Activated T-cell treated with anti-CD3 and anti-CD28 coated beads, Interleukin-2, amount 50 U/mL, for 72 hours (primary cell): ENCODE measurements at regions not wholly inside any gene's neighbourhood (a gene's known extent, or its start where the extent isn't known, plus 50 kb on each side); places are given as distances from the start of the nearest gene placed in this dataset.
"Not testable (repeated sequence)": the region's sequence is repeated elsewhere in the genome, so short reads cannot be mapped to it uniquely, and the experiment has no call there.

ENCODE experiments used
- ATAC-seq, 2 donors: fragments of 150-1000 bp; cut with Tn5 transposase; replicated peaks in 1 of 2; 2 replicates each; pipeline ENCODE4 v1.10.0; 2021; ENCODE audit warnings: moderate library complexity in 2 of 2, mild to moderate bottlenecking in 1 of 2
- DNase-seq, 2 donors: peaks; one replicate each; pipeline ENCODE4 v3.0.0; 2021 to 2022; ENCODE audit warnings: mixed read lengths in 1 of 2
- H3K27ac Mint-ChIP-seq: one replicate; pipeline ENCODE4 v1.8.0; 2022; ENCODE audit warnings: mild to moderate bottlenecking, moderate library complexity, mixed read lengths
- H3K27me3 Mint-ChIP-seq: one replicate; pipeline ENCODE4 v1.8.0; 2022; ENCODE audit warnings: low read depth, mixed read lengths
- H3K36me3 Mint-ChIP-seq, 2 donors: one replicate each; pipeline ENCODE4 v1.8.0; 2022; ENCODE audit warnings: mixed read lengths in 2 of 2, mild to moderate bottlenecking in 1 of 2; ENCODE audit not compliant: insufficient read depth in 2 of 2
- H3K4me1 Mint-ChIP-seq: one replicate; pipeline ENCODE4 v1.8.0; 2022; ENCODE audit warnings: low read depth, mixed read lengths
- H3K4me3 Mint-ChIP-seq, 2 donors: one replicate each; pipeline ENCODE4 v1.8.0; 2022; ENCODE audit warnings: mild to moderate bottlenecking in 2 of 2, mixed read lengths in 2 of 2, moderate library complexity in 2 of 2
- H3K9me3 Mint-ChIP-seq, 2 donors: one replicate each; pipeline ENCODE4 v1.8.0; 2022; ENCODE audit warnings: mixed read lengths in 2 of 2

- Mint-ChIP-seq H3K27ac (no peak overlapping the region), H3K4me1 (no peaks in the 10 kb centered on the region), H3K4me3 (no peak overlapping the region), H3K9me3 (peaks cover 4 to 5% of the 10 kb centered on the region in 2 donors), H3K27me3 (no peaks in the 10 kb centered on the region), H3K36me3 (no peaks in the 10 kb centered on the region)
- ATAC-seq (no peak), DNase-seq (no peak)
Measured at GRCh38 chr19:30830875-30831274, 458.7 kb downstream of the ZNF536 start.

GRCh38 chr19:30825505-30825904 is 453.3 kb downstream of the ZNF536 start:
- not testable (repeated sequence) for H3K4me3 Mint-ChIP-seq, H3K27ac Mint-ChIP-seq, ATAC-seq, H3K4me1 Mint-ChIP-seq, H3K36me3 Mint-ChIP-seq, DNase-seq, H3K27me3 Mint-ChIP-seq, H3K9me3 Mint-ChIP-seq

GRCh38 chr19:30824809-30825208 is 452.6 kb downstream of the ZNF536 start:
- Mint-ChIP-seq H3K4me3 (no peak overlapping the region), H3K9me3 (peaks cover 6 to 8% of the 10 kb centered on the region in 2 donors), H3K4me1 (no peaks in the 10 kb centered on the region), H3K27me3 (no peaks in the 10 kb centered on the region), H3K27ac (no peak overlapping the region), H3K36me3 (no peaks in the 10 kb centered on the region)
- DNase-seq = no peak
- ATAC-seq = no peak

GRCh38 chr19:30817965-30818567 is 445.9 kb downstream of the ZNF536 start:
- H3K27me3 Mint-ChIP-seq = no peaks in the 10 kb centered on the region
- no peak for ATAC-seq

DNA sequence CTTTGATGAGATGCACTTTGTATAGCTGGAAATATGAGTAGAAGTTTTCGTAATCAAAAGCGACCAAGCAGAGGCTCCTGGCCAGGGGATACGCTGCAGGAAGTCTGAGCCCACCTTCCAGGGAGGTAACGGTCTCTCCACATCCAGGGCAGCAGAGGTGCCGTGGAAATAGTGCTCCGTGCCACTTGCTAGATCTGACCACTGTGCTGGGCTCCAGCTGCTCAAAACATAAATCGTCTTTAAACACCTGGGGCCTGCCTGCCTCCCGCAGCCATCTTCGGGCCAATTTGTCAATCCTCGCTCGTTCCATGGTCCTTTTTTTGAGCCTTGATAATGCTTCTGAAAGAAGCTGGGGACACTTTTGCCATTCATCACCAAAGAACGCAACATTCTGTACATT is 445.0 kb downstream of the ZNF536 start:
- H3K27ac Mint-ChIP-seq = no peak overlapping the region
- no peak overlapping the region for H3K4me3 Mint-ChIP-seq
- no peak for DNase-seq
- ATAC-seq = no peak
- H3K36me3 Mint-ChIP-seq = no peaks in the 10 kb centered on the region
- peaks cover 0 to 5% of the 10 kb centered on the region in 2 donors for H3K9me3 Mint-ChIP-seq
- H3K4me1 Mint-ChIP-seq = no peaks in the 10 kb centered on the region
- H3K27me3 Mint-ChIP-seq = no peaks in the 10 kb centered on the region

More at GRCh38 chr19:30817965-30818567, 445.9 kb downstream of the ZNF536 start:
- H3K36me3 Mint-ChIP-seq = no peaks in the 10 kb centered on the region
- DNase-seq = no peak
- H3K4me1 Mint-ChIP-seq = no peaks in the 10 kb centered on the region
- H3K9me3 Mint-ChIP-seq = peaks cover 0 to 5% of the 10 kb centered on the region in 2 donors
- H3K27ac Mint-ChIP-seq = no peak overlapping the region
- H3K4me3 Mint-ChIP-seq = no peak overlapping the region

GRCh38 chr19:30815889-30816580 is 443.9 kb downstream of the ZNF536 start:
- Mint-ChIP-seq H3K27ac (no peak overlapping the region), H3K27me3 (no peaks in the 10 kb centered on the region), H3K36me3 (no peaks in the 10 kb centered on the region), H3K4me1 (no peaks in the 10 kb centered on the region), H3K9me3 (peaks cover 0 to 4% of the 10 kb centered on the region in 2 donors), H3K4me3 (no peak overlapping the region)
- ATAC-seq (no peak), DNase-seq (no peak)

- Mint-ChIP-seq H3K4me3 (no peak overlapping the region), H3K9me3 (peaks cover 0 to 6% of the 10 kb centered on the region in 2 donors), H3K36me3 (no peaks in the 10 kb centered on the region), H3K27ac (no peak overlapping the region), H3K27me3 (no peaks in the 10 kb centered on the region), H3K4me1 (no peaks in the 10 kb centered on the region)
- ATAC-seq (no peak), DNase-seq (no peak)
Measured at GRCh38 chr19:30812099-30812678, 440.0 kb downstream of the ZNF536 start.

DNA sequence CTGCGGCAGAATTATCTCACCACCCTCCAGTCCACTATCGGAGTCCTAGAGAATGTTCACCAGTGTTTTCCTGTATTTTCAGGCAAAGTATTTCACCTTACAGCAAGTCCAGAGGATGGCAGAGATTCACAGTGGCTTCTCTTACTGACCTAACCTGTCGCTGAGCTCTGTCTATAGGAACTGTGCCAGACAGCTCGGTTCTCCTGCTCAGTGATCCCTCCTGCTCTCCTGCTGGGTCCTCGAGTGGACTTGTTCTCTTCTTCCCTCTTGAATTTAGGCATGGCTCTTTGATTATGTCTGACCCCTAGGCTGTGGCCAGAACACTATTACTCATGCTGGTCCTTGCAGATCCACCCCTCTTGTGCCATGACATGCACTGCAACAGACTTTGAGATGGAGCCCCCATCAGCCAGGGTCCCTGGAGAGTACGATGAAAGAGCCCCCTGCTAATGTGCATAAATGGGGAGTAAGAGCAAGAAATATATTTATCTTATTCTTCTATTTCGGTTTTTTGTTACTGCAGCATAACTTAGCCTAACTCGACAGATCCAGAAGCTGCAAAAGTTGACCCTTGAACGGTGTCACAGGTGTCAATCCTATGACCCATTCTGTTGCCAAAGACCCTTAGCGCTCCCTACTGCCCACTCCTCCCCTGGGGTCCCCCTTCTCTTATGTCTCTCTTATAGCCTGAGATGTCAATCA is 439.4 kb downstream of the ZNF536 start:
- Mint-ChIP-seq H3K4me1 (no peaks in the 10 kb centered on the region), H3K9me3 (peaks cover 0 to 6% of the 10 kb centered on the region in 2 donors), H3K36me3 (no peaks in the 10 kb centered on the region), H3K4me3 (no peak overlapping the region), H3K27me3 (no peaks in the 10 kb centered on the region), H3K27ac (no peak overlapping the region)
- ATAC-seq (no peak), DNase-seq (no peak)

- H3K4me1 Mint-ChIP-seq = no peaks in the 10 kb centered on the region
- DNase-seq = no peak
- peaks cover 0 to 6% of the 10 kb centered on the region in 2 donors for H3K9me3 Mint-ChIP-seq
- H3K4me3 Mint-ChIP-seq = no peak overlapping the region
- H3K27ac Mint-ChIP-seq = no peak overlapping the region
- no peaks in the 10 kb centered on the region for H3K27me3 Mint-ChIP-seq
- ATAC-seq = no peak
- no peaks in the 10 kb centered on the region for H3K36me3 Mint-ChIP-seq
Measured at GRCh38 chr19:30810726-30811125, 438.5 kb downstream of the ZNF536 start.

GRCh38 chr19:30807278-30807677 is 435.1 kb downstream of the ZNF536 start:
- Mint-ChIP-seq H3K36me3 (no peaks in the 10 kb centered on the region), H3K27ac (no peak overlapping the region), H3K27me3 (no peaks in the 10 kb centered on the region), H3K4me3 (no peak overlapping the region), H3K4me1 (no peaks in the 10 kb centered on the region), H3K9me3 (peaks cover 0 to 2% of the 10 kb centered on the region in 2 donors)
- DNase-seq (no peak), ATAC-seq (no peak)

DNA sequence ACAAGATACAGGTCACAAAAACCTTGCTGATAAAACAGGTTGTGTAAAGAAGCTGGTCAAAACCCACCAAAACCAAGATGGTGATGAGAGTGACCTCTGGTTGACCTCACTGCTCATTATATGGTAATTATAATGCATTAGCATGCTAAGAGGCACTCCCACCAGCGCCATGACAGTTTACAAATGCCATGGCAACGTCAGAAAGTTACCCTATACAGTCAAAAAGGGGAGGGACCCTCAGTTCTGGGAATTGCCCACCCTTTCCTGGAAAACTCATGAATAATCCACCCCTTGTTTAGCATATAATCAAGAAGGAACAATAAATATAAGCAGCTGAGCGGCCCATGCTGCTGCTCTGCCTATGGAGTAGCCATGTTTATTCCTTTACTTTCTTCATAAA is 434.1 kb downstream of the ZNF536 start:
- H3K9me3 Mint-ChIP-seq = peaks cover 0 to 2% of the 10 kb centered on the region in 2 donors
- no peak for ATAC-seq
- no peak for DNase-seq
- no peak overlapping the region for H3K4me3 Mint-ChIP-seq
- no peaks in the 10 kb centered on the region for H3K4me1 Mint-ChIP-seq
- no peaks in the 10 kb centered on the region for H3K36me3 Mint-ChIP-seq
- no peak overlapping the region for H3K27ac Mint-ChIP-seq
- H3K27me3 Mint-ChIP-seq = no peaks in the 10 kb centered on the region

GRCh38 chr19:30804751-30805150 is 432.6 kb downstream of the ZNF536 start:
- ATAC-seq = no peak
- H3K9me3 Mint-ChIP-seq = peaks cover 0 to 2% of the 10 kb centered on the region in 2 donors
- H3K4me1 Mint-ChIP-seq = no peaks in the 10 kb centered on the region
- H3K27me3 Mint-ChIP-seq = no peaks in the 10 kb centered on the region
- no peak for DNase-seq
- no peak overlapping the region for H3K27ac Mint-ChIP-seq
- H3K4me3 Mint-ChIP-seq = no peak overlapping the region
- no peaks in the 10 kb centered on the region for H3K36me3 Mint-ChIP-seq

DNA sequence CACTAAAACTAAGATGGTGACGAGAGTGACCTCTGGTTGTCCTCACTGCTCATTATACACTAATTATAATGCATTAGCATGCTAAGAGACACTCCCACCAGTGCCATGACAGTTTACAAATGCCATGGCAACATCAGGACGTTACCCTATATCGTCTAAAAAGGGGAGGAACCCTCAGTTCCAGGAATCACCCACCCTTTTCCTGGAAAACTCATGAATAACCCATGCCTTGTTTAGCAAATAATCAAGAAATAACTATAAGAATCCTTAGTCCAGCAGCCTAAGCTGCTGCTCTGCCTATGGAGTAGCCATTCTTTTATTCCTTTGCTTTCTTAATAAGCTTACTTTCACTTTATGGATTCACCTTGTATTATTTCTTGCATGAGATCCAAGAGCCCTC is 432.1 kb downstream of the ZNF536 start:
- H3K4me3 Mint-ChIP-seq, DNase-seq, H3K4me1 Mint-ChIP-seq, H3K27ac Mint-ChIP-seq, H3K36me3 Mint-ChIP-seq, ATAC-seq, H3K27me3 Mint-ChIP-seq, H3K9me3 Mint-ChIP-seq: not testable (repeated sequence)
